WI38 (cell line): ENCODE measurements at regions not wholly inside any gene's neighbourhood (a gene's known extent, or its start where the extent isn't known, plus 50 kb on each side); places are given as distances from the start of the nearest gene placed in this dataset.

Source experiments
- H3K4me3 ChIP-seq: 2 replicates; pipeline ENCODE4 v1.5.1; 2011; ENCODE audit warnings: low read depth, mild to moderate bottlenecking, control low read depth, low read length
- CTCF ChIP-seq: IDR thresholded peaks from 2 replicates; pipeline ENCODE4 v1.5.1; 2012; ENCODE audit warnings: low read depth, mild to moderate bottlenecking, control low read depth, low read length

DNA sequence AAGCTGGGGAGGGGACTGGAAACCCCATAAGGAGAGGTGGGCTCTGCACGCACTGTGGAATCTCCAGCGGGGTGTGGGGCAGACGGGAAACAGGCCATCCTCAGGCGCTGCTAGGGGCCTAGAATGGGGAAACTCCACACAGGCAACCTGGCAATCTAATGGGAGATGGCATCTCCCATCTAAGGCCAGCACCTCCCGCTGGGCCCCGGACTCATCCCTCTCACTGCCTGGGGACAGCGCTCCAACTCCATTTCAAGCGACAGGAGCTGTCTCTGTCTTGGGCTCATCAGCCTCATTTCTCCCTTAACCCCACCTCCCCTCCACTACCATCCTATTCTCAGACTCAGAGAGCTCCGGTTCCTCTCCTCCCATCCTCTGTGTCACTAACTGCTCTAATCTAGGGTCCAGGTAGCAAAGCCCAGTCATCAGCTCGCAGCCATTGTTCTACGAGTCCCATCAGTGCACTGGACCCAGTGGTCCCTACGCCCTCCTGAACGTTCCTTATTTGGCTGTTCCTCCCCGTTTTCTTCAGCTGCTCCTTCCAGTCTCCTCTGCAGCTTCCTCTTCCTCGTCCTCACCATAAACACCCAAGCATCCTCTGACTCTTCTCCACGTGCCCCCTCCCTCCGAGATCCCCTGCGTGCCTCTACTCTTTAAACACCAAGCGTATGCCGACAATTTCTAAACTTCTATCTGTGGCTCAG is 93.4 kb upstream of the CASZ1 start:
- H3K4me3 ChIP-seq: no peak overlapping the region
- TF ChIP-seq CTCF: no peak

DNA sequence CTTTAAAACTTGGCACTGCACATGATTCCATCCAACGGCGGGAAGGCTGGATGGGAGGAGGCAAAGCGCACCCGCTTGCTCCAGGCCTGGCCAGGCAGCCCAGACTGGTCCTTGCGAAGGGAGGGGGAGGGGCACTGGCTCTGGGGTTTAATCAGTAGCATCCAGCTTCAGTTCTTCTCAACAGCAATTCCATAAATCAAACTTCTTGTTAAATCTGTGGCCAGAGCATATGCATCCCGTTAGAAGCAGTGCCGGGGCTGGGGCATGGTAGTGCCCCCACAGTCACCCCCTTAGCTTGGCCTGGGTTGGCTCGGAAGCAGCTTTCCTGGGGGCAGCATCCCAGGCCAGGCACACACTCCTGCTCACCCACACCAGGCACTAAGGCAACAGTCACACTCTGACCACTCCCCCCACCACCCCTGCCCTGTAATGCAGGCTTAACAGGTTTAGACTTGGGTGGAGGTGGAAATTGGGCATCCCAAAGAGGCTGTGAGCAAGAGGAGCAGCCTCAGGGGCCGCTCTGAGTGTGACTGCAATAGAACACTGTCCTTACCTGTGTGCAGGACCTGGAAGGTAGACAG is 94.1 kb upstream of the CASZ1 start:
- no peak overlapping the region for H3K4me3 ChIP-seq
- TF ChIP-seq CTCF: no peak

- H3K4me3 ChIP-seq: no peak overlapping the region
- TF ChIP-seq CTCF: no peak
These were observed 94.6 kb upstream of the CASZ1 start for GRCh38 chr1:10891091-10891490.

DNA sequence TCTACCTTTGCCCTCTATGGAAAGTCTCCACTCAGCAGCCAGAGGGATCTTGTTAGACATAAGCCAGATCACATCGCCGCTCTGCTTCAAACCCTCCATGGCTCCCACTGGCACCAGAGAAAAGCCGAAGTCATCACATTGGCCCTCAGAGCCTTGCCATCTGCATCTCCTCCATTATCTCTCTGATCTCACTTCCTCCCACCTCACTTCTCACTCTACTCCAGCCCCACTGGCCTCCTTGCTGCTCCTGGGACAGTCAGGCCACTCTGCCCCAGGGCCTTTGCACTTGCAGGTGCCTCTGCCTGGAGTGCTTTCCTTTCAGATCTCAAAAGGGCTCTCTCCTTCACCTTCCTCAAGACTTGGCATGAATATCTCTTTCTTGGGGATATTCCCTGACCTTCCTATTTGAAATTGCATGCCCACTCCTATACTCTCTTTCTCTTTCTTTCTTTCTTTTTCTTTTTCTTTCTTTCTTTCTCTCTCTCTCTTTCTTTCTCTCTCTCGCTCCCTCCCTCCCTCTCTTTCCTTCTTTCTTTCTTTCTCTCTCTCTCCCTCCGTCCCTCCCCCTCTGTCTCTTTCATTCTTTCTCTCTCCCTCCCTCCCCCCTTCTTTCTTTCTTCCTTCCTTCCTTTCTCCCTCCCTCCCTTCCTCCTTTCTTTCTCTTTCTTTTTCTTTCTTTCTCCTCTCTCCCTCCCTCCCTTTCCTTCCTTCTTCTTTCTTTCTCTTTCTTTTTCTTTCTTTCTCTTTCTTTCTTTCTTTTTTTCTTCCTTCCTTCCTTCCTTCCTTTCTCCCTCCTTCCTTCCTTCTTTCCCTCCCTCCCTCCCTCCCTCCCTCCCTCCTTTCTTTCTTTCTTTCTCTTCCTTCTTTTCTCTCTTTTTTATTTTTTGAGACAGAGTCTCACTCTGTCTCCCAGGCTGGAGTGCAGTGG is 96.0 kb upstream of the CASZ1 start:
- no peak for TF ChIP-seq CTCF
- H3K4me3 ChIP-seq: no peak overlapping the region

GRCh38 chr1:10895621-10896020 is 99.2 kb upstream of the CASZ1 start:
- no peak for TF ChIP-seq CTCF
- no peak overlapping the region for H3K4me3 ChIP-seq

- TF ChIP-seq CTCF: no peak
- no peak overlapping the region for H3K4me3 ChIP-seq
These were observed 100.2 kb upstream of the CASZ1 start for GRCh38 chr1:10896673-10897072.
